ENCODE measurements at regions not wholly inside any gene's neighbourhood (a gene's known extent, or its start where the extent isn't known, plus 50 kb on each side); places are given as distances from the start of the nearest gene placed in this dataset.

- ChIA-PET POLR2A (interaction anchor here (0.7 kb wide), 1 partner anchor 353 kb away, joined by 3 read pairs; no protein-coding TSS in a partner anchor), CTCF (no interaction called here)
- no peaks in the 10 kb centered on the region for H3K9me3 ChIP-seq (ENCODE audit: control insufficient read depth, insufficient read depth, low read length)
- TF ChIP-seq, protein P1, sequence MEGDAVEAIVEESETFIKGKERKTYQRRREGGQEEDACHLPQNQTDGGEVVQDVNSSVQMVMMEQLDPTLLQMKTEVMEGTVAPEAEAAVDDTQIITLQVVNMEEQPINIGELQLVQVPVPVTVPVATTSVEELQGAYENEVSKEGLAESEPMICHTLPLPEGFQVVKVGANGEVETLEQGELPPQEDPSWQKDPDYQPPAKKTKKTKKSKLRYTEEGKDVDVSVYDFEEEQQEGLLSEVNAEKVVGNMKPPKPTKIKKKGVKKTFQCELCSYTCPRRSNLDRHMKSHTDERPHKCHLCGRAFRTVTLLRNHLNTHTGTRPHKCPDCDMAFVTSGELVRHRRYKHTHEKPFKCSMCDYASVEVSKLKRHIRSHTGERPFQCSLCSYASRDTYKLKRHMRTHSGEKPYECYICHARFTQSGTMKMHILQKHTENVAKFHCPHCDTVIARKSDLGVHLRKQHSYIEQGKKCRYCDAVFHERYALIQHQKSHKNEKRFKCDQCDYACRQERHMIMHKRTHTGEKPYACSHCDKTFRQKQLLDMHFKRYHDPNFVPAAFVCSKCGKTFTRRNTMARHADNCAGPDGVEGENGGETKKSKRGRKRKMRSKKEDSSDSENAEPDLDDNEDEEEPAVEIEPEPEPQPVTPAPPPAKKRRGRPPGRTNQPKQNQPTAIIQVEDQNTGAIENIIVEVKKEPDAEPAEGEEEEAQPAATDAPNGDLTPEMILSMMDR (IDR thresholded peaks at IDR 0.05; ENCODE audit: low read depth, low read length): no peak
- H3K27ac ChIP-seq (ENCODE audit: low read depth, low read length): peak overlapping the region; percentile 53
- peak; percentile 70 for DNase-seq (ENCODE audit: low read depth, low spot score)
- no peaks in the 10 kb centered on the region for H3K27me3 ChIP-seq (ENCODE audit: control insufficient read depth, insufficient read depth, low read length)
- H3K4me3 ChIP-seq (ENCODE audit: low read depth, low read length): no peak overlapping the region
Observed at GRCh38 chr15:39232512-39232911, 348.4 kb upstream of the THBS1 start.

GRCh38 chr15:39235084-39235795 is 345.6 kb upstream of the THBS1 start:
- TF ChIP-seq, protein P1 (IDR thresholded peaks at IDR 0.05; ENCODE audit: low read depth, low read length): no peak
- POLR2A ChIA-PET: interaction anchor here (0.6 to 1.6 kb wide), 2 partner anchors 345 to 351 kb away, joined by 3 to 14 read pairs; partner anchors contain the start of gene THBS1
- CTCF ChIA-PET: interaction anchor here (1.2 kb wide), 1 partner anchor 15 kb away, joined by 3 read pairs; no protein-coding TSS in a partner anchor
- H3K4me3 ChIP-seq (ENCODE audit: low read depth, low read length): no peak overlapping the region
- H3K27ac ChIP-seq (ENCODE audit: low read depth, low read length): no peak overlapping the region
- no peaks in the 10 kb centered on the region for H3K27me3 ChIP-seq (ENCODE audit: control insufficient read depth, insufficient read depth, low read length)
- no peaks in the 10 kb centered on the region for H3K9me3 ChIP-seq (ENCODE audit: control insufficient read depth, insufficient read depth, low read length)
- DNase-seq (ENCODE audit: low read depth, low spot score): no peak

DNA sequence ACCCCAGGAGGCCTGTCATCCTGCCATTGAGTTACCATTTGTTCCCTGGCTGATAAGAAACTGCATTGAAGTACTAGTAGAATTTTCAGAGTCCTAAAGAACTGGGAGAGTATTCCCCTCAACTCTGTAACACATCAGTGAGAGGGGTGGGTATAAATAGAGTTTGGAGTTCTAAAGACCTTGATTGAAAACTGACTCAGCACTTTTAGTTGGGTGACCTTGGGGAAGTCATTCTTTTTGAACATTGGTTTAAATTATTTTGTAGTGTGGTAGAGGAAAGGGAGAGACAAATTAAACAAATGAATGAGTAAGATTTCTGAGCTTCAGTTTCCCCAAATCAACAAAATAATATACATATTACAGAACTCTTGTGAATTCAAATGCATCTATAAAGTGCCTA is 344.5 kb upstream of the THBS1 start:
- Histone ChIP-seq H3K27me3 (ENCODE audit: control insufficient read depth, insufficient read depth, low read length) (no peaks in the 10 kb centered on the region), H3K4me3 (ENCODE audit: low read depth, low read length) (no peak overlapping the region), H3K9me3 (ENCODE audit: control insufficient read depth, insufficient read depth, low read length) (no peaks in the 10 kb centered on the region), H3K27ac (ENCODE audit: low read depth, low read length) (no peak overlapping the region)
- ChIA-PET CTCF (no interaction called here), POLR2A (no interaction called here)
- no peak for DNase-seq (ENCODE audit: low read depth, low spot score)
- TF ChIP-seq, protein P1 (IDR thresholded peaks at IDR 0.05; ENCODE audit: low read depth, low read length): no peak

- no peak overlapping the region for H3K27ac ChIP-seq (ENCODE audit: low read depth, low read length)
- CTCF ChIA-PET: no interaction called here
- H3K9me3 ChIP-seq (ENCODE audit: control insufficient read depth, insufficient read depth, low read length): no peaks in the 10 kb centered on the region
- POLR2A ChIA-PET: no interaction called here
- DNase-seq (ENCODE audit: low read depth, low spot score): no peak
- TF ChIP-seq, protein P1 (IDR thresholded peaks at IDR 0.05; ENCODE audit: low read depth, low read length): no peak
- H3K27me3 ChIP-seq (ENCODE audit: control insufficient read depth, insufficient read depth, low read length): no peaks in the 10 kb centered on the region
- no peak overlapping the region for H3K4me3 ChIP-seq (ENCODE audit: low read depth, low read length)
Observed at GRCh38 chr15:39238443-39238842, 342.4 kb upstream of the THBS1 start.

DNA sequence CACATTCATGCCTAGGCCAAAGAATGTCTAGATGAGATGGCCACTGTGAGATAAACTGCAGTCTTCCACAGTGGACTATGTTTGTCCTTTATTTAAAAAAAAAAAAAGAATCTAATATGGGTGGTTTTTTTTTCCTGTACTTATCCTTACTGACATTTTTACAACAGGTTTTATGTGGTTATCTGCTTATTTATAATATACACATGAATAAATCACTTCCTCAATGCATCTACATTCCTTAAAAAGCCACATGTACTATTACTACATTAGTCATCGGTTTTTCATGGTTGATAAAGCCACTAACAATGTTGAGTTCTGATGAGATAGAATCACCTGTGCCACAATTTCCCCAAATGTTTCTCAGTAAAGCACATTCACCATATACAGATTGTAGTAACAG is 341.3 kb upstream of the THBS1 start:
- H3K4me3 ChIP-seq (ENCODE audit: low read depth, low read length): no peak overlapping the region
- no peak for DNase-seq (ENCODE audit: low read depth, low spot score)
- POLR2A ChIA-PET: no interaction called here
- H3K27ac ChIP-seq (ENCODE audit: low read depth, low read length): no peak overlapping the region
- TF ChIP-seq, protein P1 (IDR thresholded peaks at IDR 0.05; ENCODE audit: low read depth, low read length): no peak
- no peaks in the 10 kb centered on the region for H3K9me3 ChIP-seq (ENCODE audit: control insufficient read depth, insufficient read depth, low read length)
- no peaks in the 10 kb centered on the region for H3K27me3 ChIP-seq (ENCODE audit: control insufficient read depth, insufficient read depth, low read length)
- CTCF ChIA-PET: no interaction called here
